ENCODE measurements at regions not wholly inside any gene's neighbourhood (a gene's known extent, or its start where the extent isn't known, plus 50 kb on each side); places are given as distances from the start of the nearest gene placed in this dataset.

GRCh38 chr17:77493238-77493820 is 352.6 kb downstream of the SEC14L1 start:
- no peak for DNase-seq

- DNase-seq = no peak
Measured at GRCh38 chr17:77493901-77494663, 353.3 kb downstream of the SEC14L1 start.

DNA sequence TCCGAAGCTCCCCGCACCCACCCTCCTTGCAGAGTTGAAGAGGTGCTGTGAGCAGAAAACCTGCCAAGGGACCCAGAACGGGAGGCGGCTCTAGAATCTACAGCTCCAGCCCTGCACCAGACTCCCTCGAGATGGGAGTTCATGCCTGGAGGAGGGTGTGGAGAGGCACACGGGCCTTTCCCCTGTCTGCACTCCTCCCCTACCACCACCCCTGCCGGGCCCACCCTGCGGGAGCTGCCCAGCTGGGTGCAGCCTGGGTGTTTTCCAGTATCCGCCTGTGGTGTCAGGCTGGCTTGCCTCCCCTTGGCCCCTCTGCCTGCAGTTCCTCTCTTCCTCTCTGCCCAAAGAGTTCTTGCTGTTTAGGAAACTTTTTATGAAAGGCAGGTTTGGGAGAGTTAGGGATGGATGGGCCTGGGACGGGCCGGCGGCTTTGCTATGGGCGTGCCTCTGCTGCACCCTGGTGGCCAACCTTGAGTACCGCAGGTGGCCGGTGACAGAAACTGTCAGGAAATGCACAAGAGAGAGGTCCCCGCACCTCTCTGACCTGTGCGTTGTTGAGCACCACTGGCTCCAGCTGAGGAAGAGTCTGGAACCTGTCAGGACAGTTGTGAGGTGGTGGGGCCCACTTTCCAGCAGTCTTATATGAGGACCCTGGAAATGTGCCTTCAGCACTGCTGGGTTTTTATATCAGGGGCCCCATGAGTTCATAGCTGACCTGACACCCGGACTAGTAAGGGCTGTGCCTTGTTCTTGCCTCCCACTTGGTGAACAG is 354.1 kb downstream of the SEC14L1 start:
- DNase-seq = peak; percentile 87

GRCh38 chr17:77495575-77495974 is 354.8 kb downstream of the SEC14L1 start:
- no peak for DNase-seq

GRCh38 chr17:77496401-77496801 is 355.6 kb downstream of the SEC14L1 start:
- DNase-seq = no peak

DNA sequence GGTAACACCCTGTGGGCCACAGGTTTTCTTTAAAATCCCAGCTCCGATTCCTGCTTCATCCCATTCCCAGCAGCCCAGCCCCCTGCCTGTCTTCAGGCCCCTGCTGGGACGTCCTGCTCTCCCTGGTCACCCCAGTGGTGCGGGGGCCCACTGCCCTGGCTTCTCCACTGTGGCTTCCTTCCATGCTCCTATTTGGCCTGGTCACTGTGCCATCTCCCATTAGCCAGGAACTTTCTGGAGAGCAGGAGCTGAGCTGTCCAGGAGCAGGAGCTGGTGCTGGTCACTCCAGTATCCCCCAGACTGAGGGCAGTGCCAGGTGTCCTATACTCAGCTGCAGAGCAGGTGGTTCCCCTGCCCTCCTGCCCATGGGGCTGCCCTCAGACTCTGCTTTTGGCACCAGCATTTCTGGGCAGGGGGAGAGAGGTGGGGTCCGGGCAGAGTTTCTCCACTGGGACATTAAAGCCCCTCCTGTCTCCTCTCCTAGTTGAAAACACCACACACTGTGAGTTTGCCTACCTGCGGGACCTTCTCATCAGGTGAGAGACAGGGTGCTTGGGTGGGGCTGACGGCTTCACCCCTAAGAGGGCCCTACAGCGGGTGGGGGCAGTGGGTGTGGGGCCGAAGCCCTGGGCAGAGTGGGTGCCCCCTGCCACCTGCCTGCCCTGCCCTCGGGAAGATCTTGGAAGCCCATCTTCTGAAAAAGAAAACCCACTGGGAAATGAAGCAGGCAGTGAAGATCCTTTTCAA is 356.2 kb downstream of the SEC14L1 start:
- no peak for DNase-seq

DNA sequence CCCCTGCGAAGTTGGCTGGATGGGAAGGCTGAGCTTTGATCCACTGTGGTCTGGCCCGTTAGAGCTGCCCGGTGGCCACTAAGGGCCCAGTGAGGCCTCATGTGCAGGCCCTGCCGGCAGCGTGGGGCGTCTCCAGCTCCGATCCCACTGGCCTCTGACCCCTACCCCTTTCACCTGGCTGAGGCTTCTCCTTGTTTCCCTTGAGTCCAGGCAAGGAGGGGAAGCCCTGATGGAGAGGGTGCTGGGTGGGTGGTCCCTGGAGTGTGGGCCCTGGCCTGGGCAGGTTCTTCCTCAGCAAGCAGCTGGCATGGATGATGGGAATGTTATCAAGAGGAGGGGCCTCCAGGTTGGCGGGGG is 356.8 kb downstream of the SEC14L1 start:
- DNase-seq = no peak

DNA sequence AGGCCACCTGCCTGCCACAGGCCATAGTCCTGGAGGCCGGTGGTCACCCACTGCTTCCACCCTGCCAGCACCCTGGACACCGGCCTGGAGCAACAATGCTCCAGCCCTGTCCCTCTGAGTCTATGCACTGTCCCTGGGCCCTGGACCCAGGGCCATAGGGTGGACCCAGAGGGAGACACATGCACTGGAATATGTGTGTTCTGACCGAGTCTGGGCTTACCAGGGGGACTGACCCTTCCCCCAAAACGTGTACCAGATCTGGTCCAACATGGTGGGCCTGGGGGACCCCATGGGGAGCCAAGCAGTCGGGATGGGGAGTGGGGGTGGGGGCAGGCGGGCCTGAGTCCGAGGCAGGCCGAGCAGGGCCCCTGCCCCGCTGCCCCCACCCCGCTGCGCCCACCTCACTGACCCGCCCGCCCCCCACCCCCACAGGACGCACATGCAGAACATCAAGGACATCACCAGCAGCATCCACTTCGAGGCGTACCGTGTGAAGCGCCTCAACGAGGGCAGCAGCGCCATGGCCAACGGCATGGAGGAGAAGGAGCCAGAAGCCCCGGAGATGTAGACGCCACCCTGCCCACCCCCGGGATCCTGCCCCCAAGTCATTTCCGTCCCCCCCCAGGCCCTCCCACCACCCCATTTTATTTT is 357.4 kb downstream of the SEC14L1 start:
- DNase-seq = no peak

DNA sequence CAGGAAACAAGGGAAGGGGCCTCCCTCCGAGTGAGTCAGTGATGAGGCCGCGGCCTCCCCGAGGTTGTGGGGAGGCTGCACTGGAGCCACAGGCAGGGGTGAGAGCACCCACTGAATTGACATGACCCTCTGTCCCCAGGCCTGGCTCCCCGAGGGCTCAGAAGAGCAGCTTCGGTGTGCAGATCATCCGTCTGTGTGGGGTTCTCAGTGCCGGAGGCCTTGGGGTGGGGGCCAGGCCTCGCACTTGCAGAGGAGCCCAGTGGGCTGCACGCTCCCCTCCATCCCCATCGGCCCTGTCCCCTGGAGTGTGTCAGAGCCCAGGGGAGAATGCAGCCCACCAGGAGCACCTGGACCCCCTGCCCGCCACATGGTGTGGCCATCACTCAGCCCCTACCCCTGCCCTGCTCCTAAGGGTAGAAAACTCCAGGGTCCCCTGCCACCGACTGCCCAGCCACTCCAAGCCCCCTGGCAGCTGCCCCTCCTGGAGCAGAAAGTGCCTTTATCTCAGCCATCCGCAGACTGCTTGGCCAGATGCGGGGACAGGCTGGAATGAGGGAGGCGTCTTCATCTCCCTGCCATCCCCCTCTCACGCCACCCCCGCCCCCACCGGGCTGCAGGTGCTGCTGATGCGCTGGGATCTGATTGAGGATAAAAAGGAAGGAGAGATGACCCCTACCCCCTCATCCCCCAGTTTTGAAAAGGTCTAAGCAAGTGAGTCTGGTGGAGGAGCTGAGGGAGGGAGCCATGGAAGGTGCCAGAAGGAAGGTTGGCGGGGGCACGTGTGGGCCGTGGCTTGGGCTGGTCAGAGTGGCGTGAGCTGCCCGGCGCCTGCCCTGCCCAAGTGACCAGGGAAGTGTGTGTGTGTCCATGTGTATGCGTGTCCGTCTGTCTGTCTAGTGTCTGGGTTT is 358.3 kb downstream of the SEC14L1 start:
- no peak for DNase-seq

GRCh38 chr17:77499699-77500435 is 359.1 kb downstream of the SEC14L1 start:
- no peak for DNase-seq

DNA sequence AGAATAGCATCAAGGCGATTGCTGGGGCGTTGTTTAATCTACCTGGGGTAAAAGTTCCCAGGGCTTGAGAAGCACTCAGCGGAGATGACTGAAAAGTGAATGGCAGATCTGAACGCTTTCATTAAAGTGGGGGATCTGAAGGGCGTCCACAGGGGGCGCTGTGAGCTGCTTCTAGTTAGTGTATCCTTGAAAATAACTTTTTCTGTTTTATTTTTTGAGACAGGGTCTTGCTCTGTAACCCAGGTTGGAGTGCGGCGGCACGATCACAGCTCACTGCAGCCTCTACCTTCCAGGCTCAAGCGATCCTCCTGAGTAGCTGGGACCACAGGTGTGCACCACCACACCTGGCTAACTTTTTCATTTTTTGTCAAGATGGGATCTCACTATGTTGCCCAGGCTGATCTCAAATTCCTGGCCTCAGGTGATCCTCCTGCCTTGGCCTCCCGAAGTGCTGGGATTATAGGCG is 360.4 kb downstream of the SEC14L1 start:
- DNase-seq = no peak

- no peak for DNase-seq
Measured at GRCh38 chr17:77501751-77502625, 361.2 kb downstream of the SEC14L1 start.

DNA sequence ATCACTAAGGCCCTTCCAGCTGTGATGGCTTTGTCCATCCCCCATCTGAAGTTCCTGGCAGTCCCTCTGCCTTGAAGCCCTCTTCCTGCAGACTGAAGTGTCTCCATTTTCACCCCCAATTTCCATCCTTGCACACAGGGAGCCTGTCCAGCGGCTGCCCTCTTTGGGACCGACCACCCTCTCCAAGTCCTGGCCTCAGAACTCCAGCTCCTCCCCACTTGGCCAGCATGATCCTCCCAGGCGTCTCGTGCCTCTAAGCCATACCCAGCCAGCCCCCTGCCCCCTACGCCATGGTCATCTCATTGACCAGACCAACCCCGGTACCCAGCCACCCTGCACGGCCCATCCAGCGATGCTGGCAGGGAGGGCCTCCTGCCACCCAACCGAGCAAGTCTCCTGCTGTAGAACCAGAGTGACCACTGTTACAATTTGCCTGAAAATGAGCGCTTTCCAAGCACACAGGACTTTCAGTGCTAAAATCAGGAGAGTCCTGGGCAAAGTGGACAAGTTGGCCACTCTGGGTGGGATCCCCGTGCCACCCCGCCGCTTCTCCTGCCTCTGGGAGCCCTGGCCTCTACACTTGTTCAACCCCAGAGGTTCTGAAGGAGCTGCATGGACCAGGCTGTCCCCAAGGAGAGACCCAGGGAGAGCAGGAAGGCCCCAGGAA is 362.0 kb downstream of the SEC14L1 start:
- DNase-seq = no peak

GRCh38 chr17:77503293-77503655 is 362.5 kb downstream of the SEC14L1 start:
- no peak for DNase-seq

GRCh38 chr17:77503916-77504651 is 363.3 kb downstream of the SEC14L1 start:
- no peak for DNase-seq

- no peak for DNase-seq
Measured at GRCh38 chr17:77504652-77505155, 363.9 kb downstream of the SEC14L1 start.

DNA sequence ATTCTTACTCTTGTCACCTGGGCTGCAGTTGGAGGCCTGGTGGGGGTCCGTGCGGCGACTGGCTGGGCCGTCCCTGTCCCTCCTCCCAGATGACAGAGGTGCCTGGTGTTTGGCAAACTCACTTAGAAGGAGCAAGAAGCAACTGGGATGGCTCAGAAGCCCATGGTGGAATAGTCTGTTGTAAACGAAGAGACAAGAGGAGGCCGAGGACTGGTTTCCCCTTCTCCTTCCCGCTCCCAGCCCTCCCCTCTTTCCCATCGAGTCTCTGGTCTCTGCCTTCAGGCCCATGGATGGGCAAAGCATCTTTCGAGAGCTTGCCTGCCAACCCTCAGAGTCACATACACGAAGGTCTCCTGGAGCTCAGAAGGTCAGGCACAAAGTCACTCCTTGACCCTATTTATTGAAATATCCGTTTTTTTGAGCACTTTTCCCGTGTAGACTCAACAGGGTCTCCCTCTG is 364.4 kb downstream of the SEC14L1 start:
- DNase-seq = no peak

GRCh38 chr17:77506371-77506991 is 365.7 kb downstream of the SEC14L1 start:
- DNase-seq = peak; percentile 40
